ENCODE measurements at regions not wholly inside any gene's neighbourhood (a gene's known extent, or its start where the extent isn't known, plus 50 kb on each side); places are given as distances from the start of the nearest gene placed in this dataset.
"Not testable (repeated sequence)": the region's sequence is repeated elsewhere in the genome, so short reads cannot be mapped to it uniquely, and the experiment has no call there.

DNA sequence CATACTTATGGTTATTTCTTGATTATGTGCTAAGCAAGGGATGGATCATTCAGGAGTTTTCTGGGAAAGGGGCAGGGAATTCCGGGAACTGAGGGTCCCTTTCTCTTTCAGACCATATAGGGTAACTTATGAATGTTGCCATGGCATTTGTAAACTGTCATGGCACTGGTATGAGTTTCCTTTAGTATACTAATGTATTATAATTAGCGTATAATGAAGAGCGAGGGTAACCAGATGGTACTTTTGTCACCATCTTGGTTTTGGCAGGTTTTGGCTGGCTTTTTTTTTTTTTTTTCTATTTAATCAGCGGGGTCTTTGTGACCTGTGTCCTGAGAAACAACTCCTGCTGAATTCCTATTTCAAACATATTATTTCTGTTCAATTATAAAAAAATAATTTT lies 237.6 kb upstream of the PTER start:
- Histone ChIP-seq H3K4me3 (ENCODE audit: control insufficient read depth in 1 of 7, extremely low read depth in 1 of 7, insufficient read depth in 4 of 7, low read depth in 2 of 7, low read length in 6 of 7) (no peak overlapping the region), H3K27me3 (replicated peaks in 2 of 5; ENCODE audit: control insufficient read depth in 4 of 5, insufficient read depth in 5 of 5, low read length in 4 of 5) (peaks cover 0 to 14% (median 7%) of the 10 kb centered on the region in 5 experiments), H3K27ac (ENCODE audit: insufficient read depth in 1 of 2, low read depth in 1 of 2, low read length in 2 of 2, poor library complexity in 1 of 2, severe bottlenecking in 2 of 2) (no peak overlapping the region), H3K36me3 (ENCODE audit: control insufficient read depth in 4 of 4, insufficient read depth in 4 of 4, low read length in 3 of 4) (no peaks in the 10 kb centered on the region), H3K4me1 (ENCODE audit: control extremely low read depth in 1 of 4, control insufficient read depth in 4 of 4, insufficient read depth in 4 of 4, low read length in 3 of 4) (no peaks in the 10 kb centered on the region), H3K9me3 (ENCODE audit: control extremely low read depth in 1 of 5, control insufficient read depth in 4 of 5, insufficient read depth in 2 of 5, low read depth in 1 of 5, low read length in 4 of 5) (peaks cover 2 to 10% (median 4%) of the 10 kb centered on the region in 5 experiments)
- DNase-seq = no peak
- ChIA-PET CTCF (no interaction called here), POLR2A (no interaction called here)
- WGBS (ENCODE audit: insufficient coverage) = no CpG with 5 or more reads among the region's 4 CpGs

GRCh38 chr10:16223618-16224017 lies 213.2 kb upstream of the PTER start:
- POLR2A ChIA-PET; H3K27me3 ChIP-seq (replicated peaks in 2 of 5; ENCODE audit: control insufficient read depth in 4 of 5, insufficient read depth in 5 of 5, low read length in 4 of 5); H3K4me3 ChIP-seq (ENCODE audit: control insufficient read depth in 1 of 7, extremely low read depth in 1 of 7, insufficient read depth in 4 of 7, low read depth in 2 of 7, low read length in 6 of 7); H3K36me3 ChIP-seq (ENCODE audit: control insufficient read depth in 4 of 4, insufficient read depth in 4 of 4, low read length in 3 of 4); H3K4me1 ChIP-seq (ENCODE audit: control extremely low read depth in 1 of 4, control insufficient read depth in 4 of 4, insufficient read depth in 4 of 4, low read length in 3 of 4); DNase-seq; CTCF ChIA-PET; H3K27ac ChIP-seq (ENCODE audit: insufficient read depth in 1 of 2, low read depth in 1 of 2, low read length in 2 of 2, poor library complexity in 1 of 2, severe bottlenecking in 2 of 2): not testable (repeated sequence)
- H3K9me3 ChIP-seq (ENCODE audit: control extremely low read depth in 1 of 5, control insufficient read depth in 4 of 5, insufficient read depth in 2 of 5, low read depth in 1 of 5, low read length in 4 of 5) = peaks cover 0 to 18% (median 4%) of the 10 kb centered on the region in 5 experiments
- no CpG with 5 or more reads among the region's 1 CpG for WGBS (ENCODE audit: insufficient coverage)

- H3K27ac ChIP-seq (ENCODE audit: insufficient read depth in 1 of 2, low read depth in 1 of 2, low read length in 2 of 2, poor library complexity in 1 of 2, severe bottlenecking in 2 of 2) = no peak overlapping the region
- no peaks in the 10 kb centered on the region for H3K36me3 ChIP-seq (ENCODE audit: control insufficient read depth in 4 of 4, insufficient read depth in 4 of 4, low read length in 3 of 4)
- WGBS (ENCODE audit: insufficient coverage) = no CpG with 5 or more reads among the region's 3 CpGs
- ChIA-PET POLR2A (no interaction called here), CTCF (no interaction called here)
- DNase-seq = no peak
- H3K9me3 ChIP-seq (ENCODE audit: control extremely low read depth in 1 of 5, control insufficient read depth in 4 of 5, insufficient read depth in 2 of 5, low read depth in 1 of 5, low read length in 4 of 5) = peaks cover 0 to 8% (median 2%) of the 10 kb centered on the region in 5 experiments
- H3K27me3 ChIP-seq (replicated peaks in 2 of 5; ENCODE audit: control insufficient read depth in 4 of 5, insufficient read depth in 5 of 5, low read length in 4 of 5) = no peaks in the 10 kb centered on the region
- no peaks in the 10 kb centered on the region for H3K4me1 ChIP-seq (ENCODE audit: control extremely low read depth in 1 of 4, control insufficient read depth in 4 of 4, insufficient read depth in 4 of 4, low read length in 3 of 4)
- H3K4me3 ChIP-seq (ENCODE audit: control insufficient read depth in 1 of 7, extremely low read depth in 1 of 7, insufficient read depth in 4 of 7, low read depth in 2 of 7, low read length in 6 of 7) = no peak overlapping the region
These were observed 209.1 kb upstream of the PTER start for GRCh38 chr10:16227674-16228073.

- H3K27me3 ChIP-seq (replicated peaks in 2 of 5; ENCODE audit: control insufficient read depth in 4 of 5, insufficient read depth in 5 of 5, low read length in 4 of 5) = no peaks in the 10 kb centered on the region
- POLR2A ChIA-PET = no interaction called here
- no peak overlapping the region for H3K27ac ChIP-seq (ENCODE audit: insufficient read depth in 1 of 2, low read depth in 1 of 2, low read length in 2 of 2, poor library complexity in 1 of 2, severe bottlenecking in 2 of 2)
- H3K4me3 ChIP-seq (ENCODE audit: control insufficient read depth in 1 of 7, extremely low read depth in 1 of 7, insufficient read depth in 4 of 7, low read depth in 2 of 7, low read length in 6 of 7) = no peak overlapping the region
- DNase-seq = no peak
- H3K4me1 ChIP-seq (ENCODE audit: control extremely low read depth in 1 of 4, control insufficient read depth in 4 of 4, insufficient read depth in 4 of 4, low read length in 3 of 4) = no peaks in the 10 kb centered on the region
- CTCF ChIA-PET = no interaction called here
- H3K36me3 ChIP-seq (ENCODE audit: control insufficient read depth in 4 of 4, insufficient read depth in 4 of 4, low read length in 3 of 4) = no peaks in the 10 kb centered on the region
- H3K9me3 ChIP-seq (ENCODE audit: control extremely low read depth in 1 of 5, control insufficient read depth in 4 of 5, insufficient read depth in 2 of 5, low read depth in 1 of 5, low read length in 4 of 5) = peaks cover 0 to 4% (median 0%) of the 10 kb centered on the region in 5 experiments
- 91% methylated on average over 1 of the region's 2 CpGs for WGBS (ENCODE audit: insufficient coverage)
These were observed 205.6 kb upstream of the PTER start for GRCh38 chr10:16231176-16231575.

DNA sequence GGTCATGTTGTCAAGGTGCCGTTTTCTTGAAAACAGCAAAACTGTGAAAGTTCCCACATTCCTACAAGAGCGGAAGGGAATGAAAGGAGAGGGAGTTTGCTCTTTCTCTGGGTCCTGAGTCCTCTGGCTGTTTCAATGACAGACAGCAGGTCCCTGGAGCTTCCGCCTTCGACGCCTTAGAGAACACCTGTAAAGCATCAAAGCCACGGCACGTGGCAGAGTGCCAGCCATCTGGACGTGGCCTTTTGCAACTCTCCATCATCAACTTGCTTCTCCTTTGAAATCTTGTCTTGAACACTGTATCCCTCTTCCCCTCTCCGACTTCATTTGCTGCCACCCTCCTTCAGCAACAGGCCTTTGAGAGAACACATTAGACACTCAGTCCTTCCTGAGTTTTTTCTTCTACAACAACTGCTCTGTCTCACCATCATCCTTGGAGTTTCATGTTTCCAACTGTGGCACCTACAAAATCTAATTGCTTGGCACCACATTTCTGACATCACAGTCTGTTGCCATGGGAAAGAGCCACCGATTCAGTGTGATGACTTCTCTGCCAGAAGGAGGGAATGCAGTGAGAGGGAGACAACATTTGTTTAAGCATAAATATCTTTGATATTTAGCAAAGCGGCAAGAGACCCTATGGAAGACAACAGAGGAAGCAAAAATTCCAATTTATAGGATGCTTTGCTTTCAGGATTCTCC lies 204.9 kb upstream of the PTER start:
- no peak overlapping the region for H3K4me3 ChIP-seq (ENCODE audit: control insufficient read depth in 1 of 7, extremely low read depth in 1 of 7, insufficient read depth in 4 of 7, low read depth in 2 of 7, low read length in 6 of 7)
- WGBS (ENCODE audit: insufficient coverage) = 76% methylated on average over 9 of the region's 11 CpGs
- H3K27me3 ChIP-seq (replicated peaks in 2 of 5; ENCODE audit: control insufficient read depth in 4 of 5, insufficient read depth in 5 of 5, low read length in 4 of 5) = no peaks in the 10 kb centered on the region
- ChIA-PET POLR2A (no interaction called here), CTCF (no interaction called here)
- H3K27ac ChIP-seq (ENCODE audit: insufficient read depth in 1 of 2, low read depth in 1 of 2, low read length in 2 of 2, poor library complexity in 1 of 2, severe bottlenecking in 2 of 2) = no peak overlapping the region
- no peaks in the 10 kb centered on the region for H3K36me3 ChIP-seq (ENCODE audit: control insufficient read depth in 4 of 4, insufficient read depth in 4 of 4, low read length in 3 of 4)
- H3K9me3 ChIP-seq (ENCODE audit: control extremely low read depth in 1 of 5, control insufficient read depth in 4 of 5, insufficient read depth in 2 of 5, low read depth in 1 of 5, low read length in 4 of 5) = peaks cover 0 to 4% (median 0%) of the 10 kb centered on the region in 5 experiments
- DNase-seq = no peak
- no peaks in the 10 kb centered on the region for H3K4me1 ChIP-seq (ENCODE audit: control extremely low read depth in 1 of 4, control insufficient read depth in 4 of 4, insufficient read depth in 4 of 4, low read length in 3 of 4)

DNA sequence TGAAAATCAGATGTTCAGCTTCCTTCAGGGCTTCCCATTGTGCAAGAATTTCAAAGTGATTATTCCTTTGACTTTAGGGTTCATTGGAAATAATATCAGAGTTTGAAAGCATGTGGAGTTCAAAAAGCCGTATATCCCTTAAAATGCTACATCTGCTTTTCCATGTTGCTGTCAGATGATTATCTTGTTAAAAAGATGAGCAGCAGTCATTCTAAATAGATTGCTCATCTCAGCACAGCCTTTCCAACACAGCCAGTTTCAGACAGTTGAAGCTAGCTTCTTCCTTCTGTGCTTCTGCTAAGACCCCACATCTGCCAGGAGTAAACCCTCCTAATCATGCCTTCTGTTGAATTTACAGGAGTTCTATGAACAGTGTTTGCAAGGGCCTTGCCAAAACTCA lies 204.4 kb upstream of the PTER start:
- Histone ChIP-seq H3K4me1 (ENCODE audit: control extremely low read depth in 1 of 4, control insufficient read depth in 4 of 4, insufficient read depth in 4 of 4, low read length in 3 of 4) (no peaks in the 10 kb centered on the region), H3K36me3 (ENCODE audit: control insufficient read depth in 4 of 4, insufficient read depth in 4 of 4, low read length in 3 of 4) (no peaks in the 10 kb centered on the region), H3K27me3 (replicated peaks in 2 of 5; ENCODE audit: control insufficient read depth in 4 of 5, insufficient read depth in 5 of 5, low read length in 4 of 5) (no peaks in the 10 kb centered on the region), H3K9me3 (ENCODE audit: control extremely low read depth in 1 of 5, control insufficient read depth in 4 of 5, insufficient read depth in 2 of 5, low read depth in 1 of 5, low read length in 4 of 5) (peaks cover 0 to 2% (median 0%) of the 10 kb centered on the region in 5 experiments), H3K4me3 (ENCODE audit: control insufficient read depth in 1 of 7, extremely low read depth in 1 of 7, insufficient read depth in 4 of 7, low read depth in 2 of 7, low read length in 6 of 7) (no peak overlapping the region), H3K27ac (ENCODE audit: insufficient read depth in 1 of 2, low read depth in 1 of 2, low read length in 2 of 2, poor library complexity in 1 of 2, severe bottlenecking in 2 of 2) (no peak overlapping the region)
- WGBS (ENCODE audit: insufficient coverage) = 80% methylated on average over 1 of the region's 1 CpG
- POLR2A ChIA-PET = no interaction called here
- DNase-seq = no peak
- CTCF ChIA-PET = no interaction called here

GRCh38 chr10:16234916-16235315 lies 201.9 kb upstream of the PTER start:
- Histone ChIP-seq H3K4me3 (ENCODE audit: control insufficient read depth in 1 of 7, extremely low read depth in 1 of 7, insufficient read depth in 4 of 7, low read depth in 2 of 7, low read length in 6 of 7) (no peak overlapping the region), H3K4me1 (ENCODE audit: control extremely low read depth in 1 of 4, control insufficient read depth in 4 of 4, insufficient read depth in 4 of 4, low read length in 3 of 4) (no peaks in the 10 kb centered on the region), H3K9me3 (ENCODE audit: control extremely low read depth in 1 of 5, control insufficient read depth in 4 of 5, insufficient read depth in 2 of 5, low read depth in 1 of 5, low read length in 4 of 5) (peaks cover 0 to 3% (median 0%) of the 10 kb centered on the region in 5 experiments), H3K36me3 (ENCODE audit: control insufficient read depth in 4 of 4, insufficient read depth in 4 of 4, low read length in 3 of 4) (no peaks in the 10 kb centered on the region), H3K27ac (ENCODE audit: insufficient read depth in 1 of 2, low read depth in 1 of 2, low read length in 2 of 2, poor library complexity in 1 of 2, severe bottlenecking in 2 of 2) (no peak overlapping the region), H3K27me3 (replicated peaks in 2 of 5; ENCODE audit: control insufficient read depth in 4 of 5, insufficient read depth in 5 of 5, low read length in 4 of 5) (no peaks in the 10 kb centered on the region)
- 100% methylated on average over 2 of the region's 2 CpGs for WGBS (ENCODE audit: insufficient coverage)
- POLR2A ChIA-PET = no interaction called here
- CTCF ChIA-PET = no interaction called here
- no peak for DNase-seq
